ENCODE measurements at regions not wholly inside any gene's neighbourhood (a gene's known extent, or its start where the extent isn't known, plus 50 kb on each side); places are given as distances from the start of the nearest gene placed in this dataset.
"Not testable (repeated sequence)": the region's sequence is repeated elsewhere in the genome, so short reads cannot be mapped to it uniquely, and the experiment has no call there.

DNA sequence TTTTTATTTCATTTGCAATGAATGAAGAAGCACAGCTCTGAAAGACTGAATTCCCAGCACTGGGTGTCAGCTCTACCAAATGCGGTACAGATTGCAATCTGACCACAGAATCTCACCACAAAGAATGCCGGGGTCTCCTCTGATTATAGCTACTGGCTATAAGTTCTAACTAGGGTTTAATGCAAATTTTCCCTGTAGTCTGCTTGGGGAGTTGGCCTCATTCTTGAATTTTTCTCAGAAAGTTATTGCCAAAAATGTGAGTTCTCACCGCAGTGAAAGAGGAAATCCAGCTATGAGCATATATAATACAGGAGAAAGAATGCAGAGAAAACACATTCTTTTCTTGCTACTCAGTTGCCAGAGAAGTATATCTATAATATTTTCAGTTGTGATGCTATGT is 1255.7 kb upstream of the LRRTM3 start:
- no peaks in the 10 kb centered on the region for H3K4me1 Mint-ChIP-seq (ENCODE audit: low read depth)
- peaks cover 15% of the 10 kb centered on the region for H3K9me3 Mint-ChIP-seq

DNA sequence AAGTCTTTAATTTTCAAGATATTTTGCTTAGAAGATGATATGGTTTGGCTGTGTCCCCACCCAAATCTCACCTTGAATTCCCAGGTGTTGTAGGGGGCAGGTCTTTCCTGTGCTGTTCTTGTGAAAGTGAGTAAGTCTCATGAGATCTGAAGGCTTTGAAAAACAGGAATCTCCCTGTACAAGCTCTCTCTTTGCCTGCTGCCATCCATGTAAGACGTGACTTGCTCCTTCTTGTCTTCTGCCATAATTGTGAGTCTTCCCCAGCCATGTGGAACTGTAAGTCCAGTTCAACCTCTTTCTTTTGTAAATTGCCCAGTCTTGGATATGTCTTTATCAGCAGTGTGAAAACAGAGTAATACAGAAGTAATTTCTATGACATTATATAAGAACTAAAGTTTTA is 1255.2 kb upstream of the LRRTM3 start:
- not testable (repeated sequence) for H3K27me3 Mint-ChIP-seq (ENCODE audit: low read depth); H3K36me3 Mint-ChIP-seq (ENCODE audit: insufficient read depth); DNase-seq; H3K4me3 Mint-ChIP-seq; H3K4me1 Mint-ChIP-seq (ENCODE audit: low read depth); ATAC-seq
- peaks cover 13% of the 10 kb centered on the region for H3K9me3 Mint-ChIP-seq

More for the DNA sequence above, 1255.7 kb upstream of the LRRTM3 start:
- Mint-ChIP-seq H3K36me3 (ENCODE audit: insufficient read depth) (no peaks in the 10 kb centered on the region), H3K27me3 (ENCODE audit: low read depth) (no peaks in the 10 kb centered on the region), H3K4me3 (no peak overlapping the region)
- DNase-seq: no peak
- no peak for ATAC-seq

GRCh38 chr10:65675236-65675635 is 1250.6 kb upstream of the LRRTM3 start:
- no peak for ATAC-seq
- H3K36me3 Mint-ChIP-seq (ENCODE audit: insufficient read depth): no peaks in the 10 kb centered on the region
- H3K4me1 Mint-ChIP-seq (ENCODE audit: low read depth): no peaks in the 10 kb centered on the region
- DNase-seq: no peak
- H3K9me3 Mint-ChIP-seq: peaks cover 9% of the 10 kb centered on the region
- no peaks in the 10 kb centered on the region for H3K27me3 Mint-ChIP-seq (ENCODE audit: low read depth)
- no peak overlapping the region for H3K4me3 Mint-ChIP-seq

DNA sequence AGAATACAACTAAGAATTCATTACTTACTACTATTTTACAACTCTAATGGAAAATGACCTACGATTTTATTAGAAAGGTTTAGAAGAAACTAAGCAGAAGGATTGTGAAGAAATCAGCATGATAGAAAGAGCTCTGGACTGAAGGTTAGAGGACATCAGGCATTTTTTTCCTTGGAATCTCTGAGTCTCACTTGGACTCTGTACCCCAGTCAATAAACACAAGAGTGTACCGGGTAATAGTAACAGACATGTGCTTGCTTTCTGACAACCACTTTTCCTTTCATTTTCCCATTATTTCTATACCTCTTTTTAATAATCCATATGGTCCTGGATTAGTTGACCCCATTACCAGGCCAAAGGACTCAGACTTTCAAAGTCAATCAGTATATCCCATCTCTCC is 1240.9 kb upstream of the LRRTM3 start:
- no peak overlapping the region for H3K4me3 Mint-ChIP-seq

DNA sequence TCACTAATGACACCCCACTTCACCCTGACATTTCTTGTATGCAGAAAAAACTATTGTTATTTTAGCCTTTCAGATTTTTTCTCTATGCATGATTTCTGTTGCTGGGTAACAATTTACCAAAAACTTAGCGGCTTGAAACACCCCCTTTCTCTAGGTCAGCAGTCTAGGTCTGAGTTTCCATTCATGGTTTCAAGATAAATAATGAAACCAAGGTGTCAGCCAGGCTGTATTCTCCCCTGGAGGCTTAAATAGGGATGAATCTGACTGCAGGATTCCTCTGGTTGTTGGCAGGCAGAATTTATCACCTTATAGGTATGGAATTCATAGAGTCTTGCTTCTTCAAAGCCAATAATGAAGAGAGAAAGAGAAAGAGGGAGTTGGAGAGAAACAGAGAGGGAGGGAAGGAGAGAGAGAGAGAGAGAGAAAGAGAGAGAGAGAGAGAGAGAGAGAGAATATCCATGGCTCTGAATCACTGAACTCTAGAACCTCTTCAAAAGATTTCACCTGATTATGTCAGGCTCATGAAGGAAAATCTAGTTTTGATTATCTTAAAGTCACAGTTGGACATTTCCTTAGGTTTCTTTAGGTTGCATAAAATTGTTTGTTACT is 1224.6 kb upstream of the LRRTM3 start:
- ATAC-seq: no peak
- no peak overlapping the region for H3K4me3 Mint-ChIP-seq
- no peaks in the 10 kb centered on the region for H3K36me3 Mint-ChIP-seq (ENCODE audit: insufficient read depth)
- DNase-seq: no peak
- no peaks in the 10 kb centered on the region for H3K4me1 Mint-ChIP-seq (ENCODE audit: low read depth)
- no peaks in the 10 kb centered on the region for H3K27me3 Mint-ChIP-seq (ENCODE audit: low read depth)
- H3K9me3 Mint-ChIP-seq: peaks cover 7% of the 10 kb centered on the region

More for the DNA sequence above, 1240.9 kb upstream of the LRRTM3 start:
- Mint-ChIP-seq H3K4me1 (ENCODE audit: low read depth) (no peaks in the 10 kb centered on the region), H3K27me3 (ENCODE audit: low read depth) (no peaks in the 10 kb centered on the region), H3K9me3 (peaks cover 2% of the 10 kb centered on the region), H3K36me3 (ENCODE audit: insufficient read depth) (no peaks in the 10 kb centered on the region)
- ATAC-seq (no peak), DNase-seq (no peak)

- ATAC-seq: no peak
- Mint-ChIP-seq H3K4me1 (ENCODE audit: low read depth) (no peaks in the 10 kb centered on the region), H3K27me3 (ENCODE audit: low read depth) (no peaks in the 10 kb centered on the region), H3K4me3 (no peak overlapping the region), H3K36me3 (ENCODE audit: insufficient read depth) (no peaks in the 10 kb centered on the region), H3K9me3 (peaks cover 7% of the 10 kb centered on the region)
- no peak for DNase-seq
Measured at GRCh38 chr10:65708057-65708456, 1217.8 kb upstream of the LRRTM3 start.

DNA sequence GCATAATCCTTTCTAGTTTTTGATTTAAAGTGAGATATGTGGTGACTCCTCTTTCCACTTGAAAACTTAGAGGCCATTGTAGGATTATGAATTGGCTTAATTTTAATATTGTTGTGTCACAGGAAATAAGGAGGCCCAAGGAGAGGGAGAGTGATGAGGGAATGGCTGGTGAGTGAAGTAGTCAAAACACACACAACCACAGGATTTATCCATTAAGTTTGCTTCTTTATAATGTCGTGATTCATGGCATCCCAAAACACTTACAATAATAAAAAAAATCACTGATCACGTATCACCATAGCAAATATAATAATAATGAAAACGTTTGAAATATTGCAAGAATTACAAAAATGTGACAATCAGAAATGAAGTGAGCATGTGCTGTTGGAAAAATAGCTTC is 1215.5 kb upstream of the LRRTM3 start:
- Mint-ChIP-seq H3K9me3 (peaks cover 5% of the 10 kb centered on the region), H3K36me3 (ENCODE audit: insufficient read depth) (no peaks in the 10 kb centered on the region), H3K4me1 (ENCODE audit: low read depth) (no peaks in the 10 kb centered on the region), H3K4me3 (no peak overlapping the region), H3K27me3 (ENCODE audit: low read depth) (no peaks in the 10 kb centered on the region)
- ATAC-seq (no peak), DNase-seq (no peak)

GRCh38 chr10:65719790-65720189 is 1206.0 kb upstream of the LRRTM3 start:
- Mint-ChIP-seq H3K4me3 (no peak overlapping the region), H3K4me1 (ENCODE audit: low read depth) (no peaks in the 10 kb centered on the region), H3K9me3 (peaks cover 3% of the 10 kb centered on the region), H3K27me3 (ENCODE audit: low read depth) (no peaks in the 10 kb centered on the region), H3K36me3 (ENCODE audit: insufficient read depth) (no peaks in the 10 kb centered on the region)
- ATAC-seq: no peak
- DNase-seq: no peak

- ATAC-seq: no peak
- no peaks in the 10 kb centered on the region for H3K27me3 Mint-ChIP-seq (ENCODE audit: low read depth)
Measured at GRCh38 chr10:65720901-65721300, 1204.9 kb upstream of the LRRTM3 start.

DNA sequence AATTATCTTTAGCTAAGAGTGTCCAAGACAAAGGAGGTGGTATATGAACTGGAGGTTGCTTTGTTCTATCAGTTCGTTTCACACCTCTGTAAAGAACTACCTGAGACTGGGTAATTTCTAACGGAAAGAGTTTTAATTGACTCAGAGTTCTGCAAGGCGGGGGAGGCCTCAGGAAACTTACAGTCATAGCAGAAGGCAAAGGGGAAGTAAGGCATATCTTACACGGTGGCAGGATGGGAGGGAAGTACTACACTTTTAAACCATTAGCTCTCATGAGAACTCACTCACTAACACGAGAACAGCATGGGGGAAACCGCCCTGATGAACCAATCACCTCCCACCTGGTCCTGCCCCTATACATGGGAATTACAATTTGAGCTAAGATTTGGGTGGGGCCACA is 1202.3 kb upstream of the LRRTM3 start:
- DNase-seq (no peak), ATAC-seq (no peak)
- no peaks in the 10 kb centered on the region for H3K27me3 Mint-ChIP-seq (ENCODE audit: low read depth)
- no peak overlapping the region for H3K4me3 Mint-ChIP-seq
- H3K4me1 Mint-ChIP-seq (ENCODE audit: low read depth): no peaks in the 10 kb centered on the region
- no peaks in the 10 kb centered on the region for H3K36me3 Mint-ChIP-seq (ENCODE audit: insufficient read depth)
- H3K9me3 Mint-ChIP-seq: peaks cover 6% of the 10 kb centered on the region

More at GRCh38 chr10:65720901-65721300, 1204.9 kb upstream of the LRRTM3 start:
- H3K9me3 Mint-ChIP-seq: no peaks in the 10 kb centered on the region
- no peaks in the 10 kb centered on the region for H3K4me1 Mint-ChIP-seq (ENCODE audit: low read depth)
- H3K4me3 Mint-ChIP-seq: no peak overlapping the region
- H3K36me3 Mint-ChIP-seq (ENCODE audit: insufficient read depth): no peaks in the 10 kb centered on the region
- no peak for DNase-seq

- DNase-seq (no peak), ATAC-seq (no peak)
- Mint-ChIP-seq H3K9me3 (peaks cover 4% of the 10 kb centered on the region), H3K27me3 (ENCODE audit: low read depth) (no peaks in the 10 kb centered on the region), H3K4me3 (no peak overlapping the region), H3K4me1 (ENCODE audit: low read depth) (no peaks in the 10 kb centered on the region), H3K36me3 (ENCODE audit: insufficient read depth) (no peaks in the 10 kb centered on the region)
Measured at GRCh38 chr10:65735382-65735781, 1190.5 kb upstream of the LRRTM3 start.

- no peak for ATAC-seq
- Mint-ChIP-seq H3K4me1 (ENCODE audit: low read depth) (no peaks in the 10 kb centered on the region), H3K9me3 (peaks cover under 1% of the 10 kb centered on the region), H3K36me3 (ENCODE audit: insufficient read depth) (no peaks in the 10 kb centered on the region), H3K27me3 (ENCODE audit: low read depth) (no peaks in the 10 kb centered on the region), H3K4me3 (no peak overlapping the region)
- DNase-seq: no peak
Measured at GRCh38 chr10:65742906-65743305, 1182.9 kb upstream of the LRRTM3 start.

DNA sequence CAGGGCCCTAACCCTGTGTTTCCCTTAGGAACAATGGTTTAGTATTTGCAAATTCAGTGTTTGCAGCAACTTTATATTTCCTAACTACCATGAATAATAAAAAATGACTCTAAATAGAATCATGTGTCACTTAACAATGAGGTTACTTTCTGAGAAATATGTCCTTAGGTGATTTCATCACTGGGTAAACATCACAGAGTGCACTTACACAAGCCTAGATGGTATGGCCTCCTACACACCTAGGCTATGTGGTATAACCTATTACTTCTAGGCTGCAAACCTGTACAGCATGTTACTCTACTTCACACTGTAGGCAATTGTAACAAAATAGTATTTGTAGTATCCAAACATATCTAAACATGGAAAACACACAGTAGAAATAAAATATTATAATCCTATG is 1174.6 kb upstream of the LRRTM3 start:
- H3K36me3 Mint-ChIP-seq (ENCODE audit: insufficient read depth): no peaks in the 10 kb centered on the region
- H3K9me3 Mint-ChIP-seq: peaks cover 24% of the 10 kb centered on the region
- no peaks in the 10 kb centered on the region for H3K27me3 Mint-ChIP-seq (ENCODE audit: low read depth)
- no peaks in the 10 kb centered on the region for H3K4me1 Mint-ChIP-seq (ENCODE audit: low read depth)
- no peak overlapping the region for H3K4me3 Mint-ChIP-seq
- ATAC-seq (no peak), DNase-seq (no peak)

DNA sequence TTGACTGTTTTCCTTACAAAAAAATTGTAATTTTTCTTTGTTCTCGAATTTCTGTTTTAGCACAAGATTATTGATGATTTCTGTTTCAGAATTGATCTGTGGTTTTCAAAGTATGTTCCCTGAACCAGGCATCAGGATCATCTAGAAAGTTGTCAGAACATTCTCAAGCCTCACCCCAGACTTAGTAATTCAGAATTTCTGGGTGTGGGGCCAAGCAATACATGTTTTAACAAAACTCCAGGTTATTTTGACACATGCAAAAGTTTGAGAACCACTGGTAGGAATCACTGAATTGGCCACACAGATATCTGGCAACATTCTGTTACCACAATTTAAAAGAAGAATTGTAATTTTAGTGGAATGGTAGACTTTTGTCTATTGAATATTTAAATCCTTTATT is 1173.9 kb upstream of the LRRTM3 start:
- H3K9me3 Mint-ChIP-seq: peaks cover 24% of the 10 kb centered on the region
- DNase-seq (no peak), ATAC-seq (no peak)
- no peak overlapping the region for H3K4me3 Mint-ChIP-seq
- H3K27me3 Mint-ChIP-seq (ENCODE audit: low read depth): no peaks in the 10 kb centered on the region
- no peaks in the 10 kb centered on the region for H3K36me3 Mint-ChIP-seq (ENCODE audit: insufficient read depth)
- H3K4me1 Mint-ChIP-seq (ENCODE audit: low read depth): no peaks in the 10 kb centered on the region

DNA sequence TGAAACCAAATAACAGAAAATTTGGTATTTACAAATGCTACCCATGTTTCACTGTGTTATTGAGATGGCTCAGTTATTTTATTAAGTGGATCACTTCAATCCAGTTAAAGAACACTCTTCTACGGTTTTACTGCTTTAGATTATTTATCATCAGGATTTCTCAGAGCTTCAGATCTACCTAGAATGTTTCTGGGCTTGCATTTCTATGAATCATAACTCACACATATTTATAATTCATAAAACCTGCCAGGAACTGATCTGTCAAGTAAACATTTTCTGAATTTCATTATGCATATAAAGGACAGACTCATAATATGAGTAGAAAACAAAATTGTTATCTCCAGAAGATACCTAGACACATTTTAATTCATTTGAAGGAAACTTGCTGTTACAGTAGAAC is 1172.3 kb upstream of the LRRTM3 start:
- no peaks in the 10 kb centered on the region for H3K36me3 Mint-ChIP-seq (ENCODE audit: insufficient read depth)
- peaks cover 21% of the 10 kb centered on the region for H3K9me3 Mint-ChIP-seq
- ATAC-seq (no peak), DNase-seq (no peak)
- H3K4me1 Mint-ChIP-seq (ENCODE audit: low read depth): no peaks in the 10 kb centered on the region
- H3K27me3 Mint-ChIP-seq (ENCODE audit: low read depth): no peaks in the 10 kb centered on the region
- H3K4me3 Mint-ChIP-seq: no peak overlapping the region

- Mint-ChIP-seq H3K4me1 (ENCODE audit: low read depth) (no peaks in the 10 kb centered on the region), H3K4me3 (no peak overlapping the region), H3K27me3 (ENCODE audit: low read depth) (no peaks in the 10 kb centered on the region), H3K36me3 (ENCODE audit: insufficient read depth) (no peaks in the 10 kb centered on the region), H3K9me3 (peaks cover 19% of the 10 kb centered on the region)
- ATAC-seq (no peak), DNase-seq (no peak)
Measured at GRCh38 chr10:65754112-65754511, 1171.7 kb upstream of the LRRTM3 start.

Measured in activated T-cell treated with anti-CD3 and anti-CD28 coated beads, Interleukin-2, amount 50 U/mL, for 4 hours (primary cell).